IMR-90 (cell line): ENCODE measurements at regions not wholly inside any gene's neighbourhood (a gene's known extent, or its start where the extent isn't known, plus 50 kb on each side); places are given as distances from the start of the nearest gene placed in this dataset.

Experiments
- ATAC-seq: fragments of 200-7000 bp; cut with Tn5 transposase; 2 replicates; pipeline ENCODE4 v1.9.1; 2020; ENCODE audit warnings: low read depth, mild to moderate bottlenecking, moderate library complexity
- BruUV-seq: library from RNA; stranded (reverse); fragments of 400-500 nt; replicated peaks from 2 replicates; lab custom pipeline; 2021; lab: Mats Ljungman, UMichigan
- CTCF ChIA-PET: fragments of 300-600 bp; formaldehyde crosslinking; extraction: SDS; loops from one replicate; lab custom pipeline; 2021; ENCODE audit warnings: antibody characterized with exemption; lab: Yijun Ruan, JAX
- POLR2A ChIA-PET: fragments of 300-600 bp; sonication (Branson Sonifier 250); formaldehyde crosslinking; loops from one replicate; lab custom pipeline; 2022; ENCODE audit warnings: antibody characterized with exemption; ENCODE audit not compliant: unreplicated experiment; lab: Charles Lee
- DNase-seq: peaks from one replicate; pipeline ENCODE4 v3.0.0; 2013
- H2AFZ ChIP-seq: replicated peaks from 2 replicates; pipeline ENCODE3; 2013; ENCODE audit warnings: low read length, mild to moderate bottlenecking; ENCODE audit not compliant: poor library complexity
- H2AK5ac ChIP-seq: 2 replicates; pipeline ENCODE4 v1.6.1; 2013; ENCODE audit warnings: low read depth, low read length, inconsistent platforms
- H2AK9ac ChIP-seq: replicated peaks from 2 replicates; pipeline ENCODE3; 2013; ENCODE audit warnings: mild to moderate bottlenecking, low read depth, low read length, moderate library complexity; ENCODE audit not compliant: poor library complexity
- H2BK120ac ChIP-seq: 2 replicates; pipeline ENCODE4 v1.6.1; 2013; ENCODE audit warnings: low read depth, low read length, inconsistent platforms
- H2BK15ac ChIP-seq: 3 replicates; pipeline ENCODE4 v1.6.1; 2013; ENCODE audit warnings: low read depth, low read length, inconsistent platforms
- H2BK20ac ChIP-seq: 2 replicates; pipeline ENCODE4 v1.6.1; 2013; ENCODE audit warnings: low read depth, mild to moderate bottlenecking, inconsistent platforms, low read length, moderate library complexity
- H2BK5ac ChIP-seq: 2 replicates; pipeline ENCODE4 v1.6.1; 2013; ENCODE audit warnings: mild to moderate bottlenecking, low read depth, low read length, inconsistent platforms; ENCODE audit not compliant: poor library complexity, severe bottlenecking
- H3K14ac ChIP-seq: replicated peaks from 2 replicates; pipeline ENCODE4 v1.6.1; 2013; ENCODE audit warnings: low read depth, low read length, inconsistent platforms
- H3K18ac ChIP-seq: 2 replicates; pipeline ENCODE4 v1.6.1; 2013; ENCODE audit warnings: low read depth, low read length, control low read depth
- H3K23ac ChIP-seq: 2 replicates; pipeline ENCODE4 v1.6.1; 2013; ENCODE audit warnings: low read depth, low read length, inconsistent platforms
- H3K27ac ChIP-seq: 2 replicates; pipeline ENCODE4 v1.5.1; 2013; ENCODE audit warnings: mild to moderate bottlenecking, control low read depth, low read length; ENCODE audit not compliant: insufficient read depth
- H3K27me3 ChIP-seq: 2 replicates; pipeline ENCODE4 v1.6.1; 2013; ENCODE audit warnings: low read length; ENCODE audit not compliant: control insufficient read depth, insufficient read depth
- H3K36me3 ChIP-seq: 2 replicates; pipeline ENCODE4 v1.6.1; 2013; ENCODE audit warnings: low read length, mixed read lengths; ENCODE audit not compliant: control insufficient read depth, insufficient read depth
- H3K4ac ChIP-seq: 2 replicates; pipeline ENCODE4 v1.6.1; 2013; ENCODE audit warnings: low read depth, low read length, inconsistent platforms
- H3K4me1 ChIP-seq: 2 replicates; pipeline ENCODE4 v1.6.1; 2013; ENCODE audit warnings: low read length, mixed read lengths; ENCODE audit not compliant: control insufficient read depth, insufficient read depth
- H3K4me2 ChIP-seq: 2 replicates; pipeline ENCODE4 v1.6.1; 2013; ENCODE audit warnings: low read depth, mild to moderate bottlenecking, control low read depth, low read length, moderate library complexity
- H3K4me3 ChIP-seq: 2 replicates; pipeline ENCODE4 v1.5.1; 2013; ENCODE audit warnings: low read depth, mild to moderate bottlenecking, control low read depth, low read length, moderate library complexity; ENCODE audit not compliant: insufficient read depth
- H3K56ac ChIP-seq: 2 replicates; pipeline ENCODE4 v1.6.1; 2013; ENCODE audit warnings: low read length, inconsistent platforms; ENCODE audit not compliant: insufficient read depth; ENCODE audit errors: extremely low read depth
- H3K79me1 ChIP-seq, 2 experiments: 2 replicates each; pipeline ENCODE4 v1.6.1; 2013; ENCODE audit warnings: low read length in 2 of 2, inconsistent platforms in 1 of 2, low read depth in 1 of 2
- H3K9ac ChIP-seq: 2 replicates; pipeline ENCODE4 v1.6.1; 2013; ENCODE audit warnings: low read depth, low read length, control low read depth
- H3K9me1 ChIP-seq: 2 replicates; pipeline ENCODE4 v1.6.1; 2013; ENCODE audit warnings: low read length, inconsistent platforms; ENCODE audit not compliant: insufficient read depth
- H3K9me3 ChIP-seq: 2 replicates; pipeline ENCODE4 v1.6.1; 2013; ENCODE audit warnings: low read length; ENCODE audit not compliant: control insufficient read depth, insufficient read depth
- H4K20me1 ChIP-seq: 2 replicates; pipeline ENCODE4 v1.6.1; 2013; ENCODE audit warnings: low read length, inconsistent platforms; ENCODE audit not compliant: insufficient read depth
- H4K5ac ChIP-seq: 2 replicates; pipeline ENCODE4 v1.6.1; 2013; ENCODE audit warnings: mild to moderate bottlenecking, low read depth, low read length, control low read depth
- H4K8ac ChIP-seq, 2 experiments: 2 replicates each; pipeline ENCODE4 v1.6.1; 2013; ENCODE audit warnings: low read depth in 2 of 2, low read length in 2 of 2, control low read depth in 1 of 2, inconsistent platforms in 1 of 2
- H4K91ac ChIP-seq: 2 replicates; pipeline ENCODE4 v1.6.1; 2013; ENCODE audit warnings: low read depth, low read length, inconsistent platforms; ENCODE audit not compliant: insufficient read depth
- BHLHE40 ChIP-seq: fragments of 150-350 bp; IDR thresholded peaks from 2 replicates; pipeline ENCODE4 v1.6.1; 2016; ENCODE audit warnings: mild to moderate bottlenecking, low read depth, low read length
- CEBPB ChIP-seq: IDR thresholded peaks from 2 replicates; pipeline ENCODE4 v1.6.1; 2012; ENCODE audit warnings: low read depth, low read length, improper control_type of control experiment
- CHD1 ChIP-seq: IDR thresholded peaks from 2 replicates; pipeline ENCODE4 v1.6.1; 2012; ENCODE audit warnings: low read depth, low read length, improper control_type of control experiment
- FOS ChIP-seq: fragments of 150-350 bp; IDR thresholded peaks from 2 replicates; pipeline ENCODE4 v1.6.1; 2016; ENCODE audit warnings: low read depth, low read length
- MAFK ChIP-seq: IDR thresholded peaks from 2 replicates; pipeline ENCODE4 v1.6.1; 2012; ENCODE audit warnings: low read depth, low read length, improper control_type of control experiment
- MAZ ChIP-seq: IDR thresholded peaks from 2 replicates; pipeline ENCODE4 v1.6.1; 2012; ENCODE audit warnings: low read depth, mild to moderate bottlenecking, low read length, improper control_type of control experiment, moderate library complexity, borderline replicate concordance
- MXI1 ChIP-seq: IDR thresholded peaks from 2 replicates; pipeline ENCODE4 v1.6.1; 2012; ENCODE audit warnings: low read depth, mild to moderate bottlenecking, low read length, moderate library complexity, borderline replicate concordance
- NFE2L2 ChIP-seq: fragments of 150-350 bp; IDR thresholded peaks from 2 replicates; pipeline ENCODE4 v1.6.1; 2016; ENCODE audit warnings: low read depth, mild to moderate bottlenecking, low read length
- POLR2A ChIP-seq: IDR thresholded peaks from 2 replicates; pipeline ENCODE4 v1.6.1; 2012; ENCODE audit warnings: mild to moderate bottlenecking, low read depth, low read length
- RAD21 ChIP-seq: IDR thresholded peaks from 2 replicates; pipeline ENCODE4 v1.6.1; 2012; ENCODE audit warnings: low read length, improper control_type of control experiment
- RCOR1 ChIP-seq: IDR thresholded peaks from 2 replicates; pipeline ENCODE4 v1.6.1; 2012; ENCODE audit warnings: mild to moderate bottlenecking, low read length, improper control_type of control experiment; ENCODE audit not compliant: insufficient replicate concordance
- RFX5 ChIP-seq: IDR thresholded peaks from 2 replicates; pipeline ENCODE4 v1.8.0; 2012; ENCODE audit warnings: low read depth, mild to moderate bottlenecking, low read length, moderate library complexity
- SMC3 ChIP-seq: fragments of 150-350 bp; IDR thresholded peaks from 2 replicates; pipeline ENCODE4 v1.6.1; 2016; ENCODE audit warnings: low read depth, mild to moderate bottlenecking, antibody characterized with exemption, low read length, moderate library complexity
- WGBS, 2 experiments: methylation state at CpG; one replicate each; pipeline versions ENCODE4 v1.1.5 to v1.1.7; 2013; ENCODE audit warnings: missing lambda C conversion rate in 2 of 2; ENCODE audit not compliant: insufficient read length in 1 of 2; ENCODE audit errors: extremely low coverage in 2 of 2; 5-methylcytosine and 5-hydroxymethylcytosine counted together
- dilution Hi-C: fragments of 300-500 bp; cut with HindIII; formaldehyde crosslinking; loops from one replicate; pipeline ENCODE4 v1.14.3; 2018; ENCODE audit warnings: low sequenced_read_pairs; ENCODE audit not compliant: unreplicated experiment
- in situ Hi-C: fragments of 300-500 bp; cut with MboI; formaldehyde crosslinking; loops from 3 replicates; pipeline ENCODE4 v1.14.3; 2019; ENCODE audit warnings: low sequenced_read_pairs, inconsistent platforms, mixed read lengths
- intact Hi-C: fragments of 100-400 bp; cut with micrococcal nuclease; formaldehyde crosslinking; loops from 2 replicates; pipeline ENCODE4 v1.10.0; 2022
- TF ChIP-seq, protein P1 (sequence below): fragments of 150-350 bp; IDR thresholded peaks from 2 replicates; pipeline ENCODE4 v1.6.1; 2017; ENCODE audit warnings: mild to moderate bottlenecking, antibody characterized with exemption, low read length, low read depth
- TF ChIP-seq, protein P2 (sequence below): conservative IDR thresholded peaks from 2 replicates; pipeline ENCODE4 v1.5.1; 2012; ENCODE audit warnings: mild to moderate bottlenecking, low read depth, low read length, improper control_type of control experiment
- TF ChIP-seq, protein P3 (sequence below): fragments of 150-350 bp; IDR thresholded peaks from 2 replicates; pipeline ENCODE4 v1.6.1; 2016; ENCODE audit warnings: low read depth, mild to moderate bottlenecking, low read length, moderate library complexity, borderline replicate concordance

DNA sequence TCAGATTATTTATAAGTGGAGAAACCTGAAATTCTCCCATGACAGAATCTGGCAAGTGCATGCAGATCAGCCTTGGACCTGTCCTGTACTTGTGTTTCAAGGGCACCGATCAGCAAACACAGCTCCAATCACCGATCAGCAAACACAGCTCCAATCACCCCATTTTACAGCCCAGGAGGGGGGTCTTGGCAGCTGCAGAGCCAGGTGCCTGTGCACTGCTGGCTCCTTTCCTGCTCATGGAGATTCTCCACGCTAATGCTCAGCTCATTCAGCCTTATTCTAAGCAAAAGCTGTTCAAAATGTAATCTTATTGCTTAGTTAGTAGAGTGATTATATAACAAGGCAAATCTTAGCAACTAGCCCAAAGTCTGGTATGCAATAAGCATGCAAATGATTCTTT lies 623.1 kb upstream of the HS6ST1 start:
- ChIA-PET CTCF (no interaction called here), POLR2A (no interaction called here)
- TF ChIP-seq POLR2A: no peak
- TF ChIP-seq, protein P1, sequence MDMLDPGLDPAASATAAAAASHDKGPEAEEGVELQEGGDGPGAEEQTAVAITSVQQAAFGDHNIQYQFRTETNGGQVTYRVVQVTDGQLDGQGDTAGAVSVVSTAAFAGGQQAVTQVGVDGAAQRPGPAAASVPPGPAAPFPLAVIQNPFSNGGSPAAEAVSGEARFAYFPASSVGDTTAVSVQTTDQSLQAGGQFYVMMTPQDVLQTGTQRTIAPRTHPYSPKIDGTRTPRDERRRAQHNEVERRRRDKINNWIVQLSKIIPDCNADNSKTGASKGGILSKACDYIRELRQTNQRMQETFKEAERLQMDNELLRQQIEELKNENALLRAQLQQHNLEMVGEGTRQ: no peak
- TF ChIP-seq CEBPB: no peak
- TF ChIP-seq SMC3: no peak
- no peak for TF ChIP-seq RCOR1
- no peak for TF ChIP-seq NFE2L2
- TF ChIP-seq FOS: no peak
- no peak for TF ChIP-seq MXI1
- no peak for TF ChIP-seq CHD1
- no peak for TF ChIP-seq RAD21
- TF ChIP-seq MAZ: no peak
- TF ChIP-seq MAFK: no peak
- TF ChIP-seq, protein P2, sequence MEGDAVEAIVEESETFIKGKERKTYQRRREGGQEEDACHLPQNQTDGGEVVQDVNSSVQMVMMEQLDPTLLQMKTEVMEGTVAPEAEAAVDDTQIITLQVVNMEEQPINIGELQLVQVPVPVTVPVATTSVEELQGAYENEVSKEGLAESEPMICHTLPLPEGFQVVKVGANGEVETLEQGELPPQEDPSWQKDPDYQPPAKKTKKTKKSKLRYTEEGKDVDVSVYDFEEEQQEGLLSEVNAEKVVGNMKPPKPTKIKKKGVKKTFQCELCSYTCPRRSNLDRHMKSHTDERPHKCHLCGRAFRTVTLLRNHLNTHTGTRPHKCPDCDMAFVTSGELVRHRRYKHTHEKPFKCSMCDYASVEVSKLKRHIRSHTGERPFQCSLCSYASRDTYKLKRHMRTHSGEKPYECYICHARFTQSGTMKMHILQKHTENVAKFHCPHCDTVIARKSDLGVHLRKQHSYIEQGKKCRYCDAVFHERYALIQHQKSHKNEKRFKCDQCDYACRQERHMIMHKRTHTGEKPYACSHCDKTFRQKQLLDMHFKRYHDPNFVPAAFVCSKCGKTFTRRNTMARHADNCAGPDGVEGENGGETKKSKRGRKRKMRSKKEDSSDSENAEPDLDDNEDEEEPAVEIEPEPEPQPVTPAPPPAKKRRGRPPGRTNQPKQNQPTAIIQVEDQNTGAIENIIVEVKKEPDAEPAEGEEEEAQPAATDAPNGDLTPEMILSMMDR: no peak
- no peak for TF ChIP-seq BHLHE40
- TF ChIP-seq, protein P3, sequence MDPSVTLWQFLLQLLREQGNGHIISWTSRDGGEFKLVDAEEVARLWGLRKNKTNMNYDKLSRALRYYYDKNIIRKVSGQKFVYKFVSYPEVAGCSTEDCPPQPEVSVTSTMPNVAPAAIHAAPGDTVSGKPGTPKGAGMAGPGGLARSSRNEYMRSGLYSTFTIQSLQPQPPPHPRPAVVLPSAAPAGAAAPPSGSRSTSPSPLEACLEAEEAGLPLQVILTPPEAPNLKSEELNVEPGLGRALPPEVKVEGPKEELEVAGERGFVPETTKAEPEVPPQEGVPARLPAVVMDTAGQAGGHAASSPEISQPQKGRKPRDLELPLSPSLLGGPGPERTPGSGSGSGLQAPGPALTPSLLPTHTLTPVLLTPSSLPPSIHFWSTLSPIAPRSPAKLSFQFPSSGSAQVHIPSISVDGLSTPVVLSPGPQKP: no peak
- no peak for TF ChIP-seq RFX5
- Histone ChIP-seq H3K36me3 (no peaks in the 10 kb centered on the region), H2BK15ac (no peak overlapping the region), H3K4me2 (no peak overlapping the region), H3K4me3 (no peak overlapping the region), H3K14ac (no peak overlapping the region), H2AK9ac (no peak overlapping the region), H3K4ac (no peak overlapping the region), H3K9ac (no peak overlapping the region), H2BK20ac (no peak overlapping the region), H4K20me1 (no peaks in the 10 kb centered on the region), H4K5ac (no peak overlapping the region), H3K9me3 (peaks cover 7% of the 10 kb centered on the region; the same call in 1 of the 2 replicates), H4K8ac (no peak overlapping the region), H3K56ac (no peak overlapping the region), H3K18ac (no peak overlapping the region), H2AK5ac (no peak overlapping the region), H3K4me1 (no peaks in the 10 kb centered on the region), H3K27me3 (no peaks in the 10 kb centered on the region), H3K23ac (no peak overlapping the region), H2BK5ac (no peak overlapping the region), H2BK120ac (no peak overlapping the region), H3K79me1 (no peaks in the 10 kb centered on the region), H3K27ac (no peak overlapping the region), H2AFZ (no peak overlapping the region), H4K91ac (no peak overlapping the region), H3K9me1 (no peaks in the 10 kb centered on the region)
- DNase-seq (no peak), ATAC-seq (no peak)
- no CpG with 5 or more reads among the region's 3 CpGs for WGBS, 2 experiments
- in situ Hi-C loops (no loop called here), intact Hi-C loops (no loop called here), dilution Hi-C loops (no loop called here)
- no TSS peak for BruUV-seq
